Loucy (cell line): ENCODE measurements at regions not wholly inside any gene's neighbourhood (a gene's known extent, or its start where the extent isn't known, plus 50 kb on each side); places are given as distances from the start of the nearest gene placed in this dataset.

Experiments
- CTCF ChIP-seq: fragments of 200-600 bp; sonication (generic); conservative IDR thresholded peaks from 2 replicates; pipeline ENCODE4 v1.5.1; 2014; ENCODE audit warnings: mild to moderate bottlenecking, antibody characterized with exemption, low read length
- EZH2phosphoT487 ChIP-seq: fragments of 200-600 bp; IDR thresholded peaks from 2 replicates; pipeline ENCODE4 v1.6.1; 2018; ENCODE audit warnings: antibody characterized with exemption, mild to moderate bottlenecking, moderate library complexity, borderline replicate concordance

- TF ChIP-seq CTCF, result no peak
- no peak for TF ChIP-seq EZH2phosphoT487
Measured at GRCh38 chr2:123262856-123263255, 762.2 kb upstream of the CNTNAP5 start.
